ENCODE measurements at regions not wholly inside any gene's neighbourhood (a gene's known extent, or its start where the extent isn't known, plus 50 kb on each side); places are given as distances from the start of the nearest gene placed in this dataset.

GRCh38 chr4:117577686-117578311 is 456.5 kb upstream of the NDST3 start:
- TF ChIP-seq, protein P1, sequence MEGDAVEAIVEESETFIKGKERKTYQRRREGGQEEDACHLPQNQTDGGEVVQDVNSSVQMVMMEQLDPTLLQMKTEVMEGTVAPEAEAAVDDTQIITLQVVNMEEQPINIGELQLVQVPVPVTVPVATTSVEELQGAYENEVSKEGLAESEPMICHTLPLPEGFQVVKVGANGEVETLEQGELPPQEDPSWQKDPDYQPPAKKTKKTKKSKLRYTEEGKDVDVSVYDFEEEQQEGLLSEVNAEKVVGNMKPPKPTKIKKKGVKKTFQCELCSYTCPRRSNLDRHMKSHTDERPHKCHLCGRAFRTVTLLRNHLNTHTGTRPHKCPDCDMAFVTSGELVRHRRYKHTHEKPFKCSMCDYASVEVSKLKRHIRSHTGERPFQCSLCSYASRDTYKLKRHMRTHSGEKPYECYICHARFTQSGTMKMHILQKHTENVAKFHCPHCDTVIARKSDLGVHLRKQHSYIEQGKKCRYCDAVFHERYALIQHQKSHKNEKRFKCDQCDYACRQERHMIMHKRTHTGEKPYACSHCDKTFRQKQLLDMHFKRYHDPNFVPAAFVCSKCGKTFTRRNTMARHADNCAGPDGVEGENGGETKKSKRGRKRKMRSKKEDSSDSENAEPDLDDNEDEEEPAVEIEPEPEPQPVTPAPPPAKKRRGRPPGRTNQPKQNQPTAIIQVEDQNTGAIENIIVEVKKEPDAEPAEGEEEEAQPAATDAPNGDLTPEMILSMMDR (conservative IDR thresholded peaks at IDR 0.05) = no peak
- TF ChIP-seq EZH2 (IDR thresholded peaks at IDR 0.05; ENCODE audit: low read depth) = no peak

Measured in PC-9 (cell line).